NCI-H82 treated with DMSO at 0.1 percent for 48 hours (cell line): ENCODE measurements at regions not wholly inside any gene's neighbourhood (a gene's known extent, or its start where the extent isn't known, plus 50 kb on each side); places are given as distances from the start of the nearest gene placed in this dataset.
"Not testable (repeated sequence)": the region's sequence is repeated elsewhere in the genome, so short reads cannot be mapped to it uniquely, and the experiment has no call there.

Experiments
- DNase-seq: peaks from one replicate; lab custom pipeline; 2025; ENCODE audit not compliant: unreplicated experiment; lab: John Stamatoyannopoulos, UW

DNA sequence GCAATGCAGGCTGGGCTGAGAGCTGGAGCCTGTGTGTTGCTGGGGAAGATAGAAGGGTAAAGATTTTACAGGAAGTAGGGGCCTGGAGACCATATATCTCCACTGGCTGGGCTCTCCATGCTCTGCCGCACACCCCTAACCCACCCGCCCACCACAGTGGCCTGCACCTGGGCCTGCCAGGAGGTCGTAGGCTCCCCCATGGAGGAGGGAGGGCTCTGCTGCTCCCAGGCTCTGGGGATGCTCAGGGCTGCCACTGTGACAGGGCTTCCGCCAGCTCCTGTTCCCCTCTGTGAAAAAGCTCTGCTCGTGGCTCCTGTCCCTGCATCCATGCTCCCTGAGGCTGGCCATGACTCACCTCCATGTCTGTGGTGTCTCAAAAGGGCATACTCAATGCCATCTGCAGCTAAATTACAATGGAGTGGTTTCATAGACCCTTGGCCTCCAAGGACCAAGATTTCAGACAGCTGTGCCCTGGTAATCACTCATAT is 106.0 kb downstream of the CXCL12 start:
- DNase-seq, result no peak

DNA sequence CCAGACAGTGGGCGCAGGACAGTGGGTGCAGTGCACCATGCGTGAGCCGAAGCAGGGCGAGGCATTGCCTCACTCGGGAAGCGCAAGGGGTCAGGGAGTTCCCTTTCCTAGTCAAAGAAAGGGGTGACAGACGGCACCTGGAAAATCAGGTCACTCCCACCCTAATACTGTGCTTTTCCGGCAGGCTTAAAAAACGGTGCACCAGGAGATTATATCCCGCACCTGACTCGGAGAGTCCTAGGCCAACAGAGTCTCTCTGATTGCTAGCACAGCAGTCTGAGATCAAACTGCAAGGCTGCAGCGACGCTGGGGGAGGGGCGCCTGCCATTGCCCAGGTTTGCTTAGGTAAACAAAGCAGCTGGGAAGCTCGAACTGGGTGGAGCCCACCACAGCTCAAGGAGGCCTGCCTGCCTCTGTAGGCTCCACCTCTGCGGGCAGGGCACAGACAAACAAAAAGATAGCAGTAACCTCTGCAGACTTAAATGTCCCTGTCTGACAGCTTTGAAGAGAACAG is 116.4 kb downstream of the CXCL12 start:
- not testable (repeated sequence) for DNase-seq

DNA sequence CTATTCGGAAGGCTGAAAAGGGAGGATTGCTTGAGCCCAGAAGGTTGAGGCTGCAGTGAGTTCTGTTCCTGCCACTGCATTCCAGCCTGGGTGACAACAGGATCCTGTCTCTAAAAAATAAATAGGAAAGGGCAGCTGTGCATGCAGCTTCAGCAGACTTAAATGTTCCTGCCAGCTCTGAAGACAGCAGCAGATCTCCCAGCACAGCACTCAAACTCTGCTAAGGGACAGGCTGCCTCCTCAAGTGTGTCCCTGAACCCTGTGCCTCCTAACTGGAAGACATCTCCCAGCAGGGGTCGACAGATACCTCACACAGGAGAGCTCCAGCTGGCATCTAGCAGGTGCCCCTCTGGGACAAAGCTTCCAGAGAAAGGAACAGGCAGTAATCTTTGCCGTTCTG is 117.9 kb downstream of the CXCL12 start:
- DNase-seq, result no peak

DNA sequence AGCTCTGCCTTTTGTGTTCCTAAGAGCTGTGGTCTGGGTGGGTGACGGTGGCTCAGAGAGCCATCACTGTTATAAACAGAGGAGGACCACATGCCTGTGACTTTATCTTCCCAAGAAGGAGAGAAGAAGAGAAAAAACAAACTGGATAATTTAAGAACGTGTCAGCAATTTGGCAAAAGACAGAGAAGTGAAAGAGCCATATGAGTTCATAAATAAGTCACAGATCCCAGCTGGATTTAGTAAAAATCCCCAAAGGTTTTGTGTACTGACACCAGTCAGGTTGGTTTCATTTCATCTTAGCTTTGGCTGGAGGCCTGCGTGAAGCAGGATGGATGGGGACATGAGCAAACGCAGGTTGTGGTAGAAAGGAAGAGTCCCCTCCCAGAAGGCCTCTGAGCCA is 120.7 kb downstream of the CXCL12 start:
- DNase-seq, result no peak

DNA sequence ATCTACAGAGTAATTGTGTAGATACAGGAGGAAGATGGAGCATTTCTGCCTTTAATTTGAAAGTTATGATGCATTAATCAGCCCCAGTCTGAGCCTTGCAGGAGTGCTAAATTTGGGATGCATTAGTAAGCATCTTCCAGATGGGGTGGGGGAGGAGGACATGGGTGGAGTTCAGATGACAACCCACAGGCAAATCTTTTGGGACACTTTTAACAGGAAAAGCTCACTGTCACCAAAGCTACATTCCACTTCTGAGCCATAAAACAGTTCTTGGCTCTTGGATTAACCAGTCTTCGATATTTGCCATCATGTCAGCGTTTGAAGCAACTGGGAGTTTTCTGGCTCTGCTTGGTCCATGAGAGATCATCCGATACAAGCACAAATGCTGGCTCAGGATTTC is 121.1 kb downstream of the CXCL12 start:
- DNase-seq, result no peak

DNA sequence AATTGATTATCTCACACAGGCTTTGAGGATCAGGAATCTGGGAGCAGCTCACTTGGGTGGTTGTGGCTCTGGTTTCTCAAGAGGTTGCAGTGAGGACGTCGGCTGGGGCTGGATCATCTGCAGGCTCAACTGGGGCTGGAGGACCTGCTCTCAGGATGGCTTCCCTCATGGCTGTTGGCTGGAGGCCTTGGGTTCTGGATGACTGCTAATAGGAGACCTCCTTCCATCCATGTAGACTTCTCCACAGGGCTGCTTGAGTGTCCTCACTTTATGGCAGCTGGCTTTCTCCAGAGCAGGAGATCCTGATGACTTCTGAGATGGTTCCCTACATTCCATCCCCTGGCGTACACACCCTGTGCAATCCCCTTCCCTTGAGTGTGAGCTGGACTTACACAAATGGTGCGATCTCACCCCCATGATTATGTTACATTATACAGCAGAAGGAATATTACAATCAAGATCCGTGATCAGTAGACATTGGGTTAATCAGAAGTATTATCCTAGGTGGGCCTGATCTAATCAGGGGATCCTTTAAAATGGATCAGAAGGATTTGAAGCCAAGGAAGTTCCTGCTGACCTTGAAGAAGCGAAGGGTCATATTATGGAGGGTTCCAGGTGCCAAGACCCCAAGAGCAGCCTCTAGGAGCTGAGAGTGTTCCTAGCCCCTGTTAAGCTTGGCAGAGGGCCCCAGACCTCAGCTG is 122.2 kb downstream of the CXCL12 start:
- no peak for DNase-seq

DNA sequence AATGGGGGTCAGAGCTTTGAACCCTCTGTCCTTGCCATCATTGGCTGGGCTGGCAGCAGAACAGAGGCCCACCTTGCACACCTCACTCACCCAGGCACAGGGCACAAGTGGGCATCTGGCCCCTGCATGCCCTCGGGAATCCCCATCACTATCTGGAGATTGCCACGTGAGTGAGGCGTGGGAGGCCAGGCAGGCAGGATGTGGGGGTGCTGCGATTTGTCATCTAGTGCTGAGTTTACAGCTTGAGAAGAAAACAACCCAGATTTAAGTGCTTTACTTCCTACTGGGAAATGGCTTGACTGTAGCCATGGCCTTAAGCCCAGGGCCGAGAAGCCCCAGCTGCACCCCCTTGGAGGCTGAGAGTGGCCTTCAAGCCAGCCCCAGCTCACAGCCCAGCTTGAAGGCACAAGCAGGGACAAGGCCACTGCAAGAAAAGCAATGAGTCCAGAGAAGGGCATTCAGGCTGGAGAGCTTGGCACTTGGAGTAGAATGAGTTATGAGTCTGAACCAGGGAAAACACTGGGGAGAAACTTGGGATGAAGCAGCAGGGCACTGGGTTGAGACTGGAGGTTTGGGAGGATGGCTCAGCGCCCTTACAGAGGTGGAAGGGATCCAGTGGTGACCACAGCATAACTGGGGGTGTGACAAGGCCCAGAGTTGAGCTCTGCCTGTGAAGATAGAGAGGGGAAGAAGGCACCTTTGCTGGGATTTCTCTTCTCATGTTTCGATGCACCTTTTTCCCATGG is 123.0 kb downstream of the CXCL12 start:
- DNase-seq, result no peak

DNA sequence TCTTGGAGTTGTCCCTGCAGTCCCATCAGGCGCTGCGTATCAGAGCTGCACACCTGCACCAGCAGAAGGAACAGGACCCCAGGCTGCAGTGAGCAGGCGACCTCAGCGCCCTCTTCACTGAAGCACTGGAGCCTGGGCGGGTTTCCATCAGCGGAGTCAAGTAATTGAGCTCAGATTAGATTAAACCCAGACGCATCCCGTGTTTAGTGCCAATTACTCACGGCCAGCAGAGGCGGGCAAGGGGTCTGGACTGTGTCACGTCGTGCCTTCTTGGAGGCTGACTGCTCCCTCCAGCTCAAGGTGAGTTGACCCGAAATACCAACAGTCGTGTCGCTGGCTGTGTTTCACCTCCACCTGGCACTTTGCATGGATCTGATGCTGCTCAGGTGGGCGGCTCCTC is 123.6 kb downstream of the CXCL12 start:
- DNase-seq, result no peak

DNA sequence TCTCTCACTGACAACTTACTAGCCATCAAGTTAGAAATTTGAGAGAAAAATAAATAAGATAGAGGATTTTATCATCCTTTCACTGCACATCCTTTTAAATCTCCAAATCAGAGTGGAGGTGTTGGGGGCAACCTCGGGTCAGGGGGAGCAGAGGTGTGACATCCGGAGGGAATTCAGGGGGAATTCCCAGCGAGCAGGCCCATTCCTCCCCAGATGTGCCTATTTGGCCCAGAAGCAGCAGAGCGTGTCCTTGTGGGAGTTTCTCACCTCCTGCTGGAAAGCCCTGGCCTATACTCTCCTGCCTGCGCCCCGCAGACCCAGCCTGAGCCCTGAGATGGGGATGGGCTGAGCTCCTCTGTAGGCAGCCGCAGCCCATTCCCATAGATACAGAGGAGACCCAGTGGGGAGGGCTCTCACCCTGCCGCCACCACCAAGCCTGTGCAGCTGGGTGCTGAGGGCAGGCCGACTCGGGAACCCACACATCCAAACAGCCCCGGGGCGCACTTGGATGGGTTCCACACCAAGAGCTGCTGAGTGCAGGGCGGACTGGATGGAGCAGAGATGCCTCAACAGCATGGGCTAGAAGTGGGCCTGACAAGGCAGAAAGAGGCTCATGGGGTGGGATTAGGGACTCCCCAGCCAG is 124.5 kb downstream of the CXCL12 start:
- DNase-seq, result no peak

DNA sequence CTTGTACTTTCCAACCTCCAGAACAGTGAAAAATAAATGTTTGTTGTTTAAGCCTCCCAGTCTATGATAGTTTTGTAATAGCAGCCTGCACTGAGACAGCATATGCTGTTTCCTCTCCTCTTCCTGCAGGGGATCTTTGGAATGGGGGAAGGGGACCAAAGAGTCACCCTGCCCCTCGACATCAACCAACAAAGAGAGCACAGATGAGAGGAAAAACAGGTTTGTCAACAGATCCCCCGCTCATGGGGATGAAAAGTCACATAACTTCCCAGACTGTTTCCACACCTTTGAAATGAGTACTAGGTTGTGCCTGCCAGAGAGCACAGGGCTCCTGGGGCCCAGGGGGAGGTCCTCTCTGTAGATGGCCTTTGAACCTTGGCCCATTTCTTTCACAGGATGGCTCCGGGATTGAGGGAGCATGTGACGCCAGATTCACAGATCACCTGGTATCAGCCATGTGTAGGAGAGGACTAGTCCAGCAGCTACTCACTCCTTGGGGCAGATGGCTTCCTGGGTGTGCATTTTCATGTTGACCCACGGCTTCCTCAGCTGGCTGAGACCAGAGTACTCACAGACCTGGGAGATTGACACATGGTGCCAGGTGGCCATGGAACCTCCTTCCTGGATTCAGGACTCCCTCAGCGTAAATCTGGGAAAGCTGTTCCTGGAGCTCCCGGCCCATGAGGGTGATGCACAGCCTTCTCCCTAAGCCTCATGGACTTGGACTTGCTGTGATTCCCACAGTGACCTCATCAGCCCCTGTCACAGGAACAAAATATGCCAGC is 125.6 kb downstream of the CXCL12 start:
- DNase-seq, result no peak

DNA sequence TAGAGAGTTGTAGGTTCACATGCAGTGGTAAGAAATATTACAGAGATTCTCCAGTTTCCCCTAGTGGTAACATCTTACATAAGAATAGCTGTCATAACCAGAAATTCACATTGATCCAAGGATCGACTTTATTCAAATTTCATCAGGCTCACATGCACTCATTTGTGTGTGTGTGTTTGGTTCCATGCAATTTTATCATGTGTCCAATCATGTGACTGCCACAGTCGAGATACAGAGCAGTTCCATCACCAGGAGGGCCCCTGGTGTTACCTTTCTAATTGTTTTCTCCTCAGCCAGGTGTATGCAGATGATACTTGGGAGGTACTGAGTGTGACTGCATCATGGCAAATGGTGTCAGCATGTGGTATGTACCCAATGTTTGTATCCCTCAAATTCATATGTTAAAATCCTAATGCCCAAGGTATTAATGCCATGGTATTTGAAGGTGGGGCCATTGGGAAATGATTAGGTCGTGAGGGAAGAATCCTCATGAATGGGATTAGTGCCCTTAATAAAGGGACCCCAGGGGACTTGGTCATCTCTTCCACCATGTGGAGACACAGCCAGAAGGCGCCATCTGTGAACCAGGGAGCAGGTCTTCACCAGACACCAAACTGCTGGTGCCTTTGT is 126.3 kb downstream of the CXCL12 start:
- no peak for DNase-seq

DNA sequence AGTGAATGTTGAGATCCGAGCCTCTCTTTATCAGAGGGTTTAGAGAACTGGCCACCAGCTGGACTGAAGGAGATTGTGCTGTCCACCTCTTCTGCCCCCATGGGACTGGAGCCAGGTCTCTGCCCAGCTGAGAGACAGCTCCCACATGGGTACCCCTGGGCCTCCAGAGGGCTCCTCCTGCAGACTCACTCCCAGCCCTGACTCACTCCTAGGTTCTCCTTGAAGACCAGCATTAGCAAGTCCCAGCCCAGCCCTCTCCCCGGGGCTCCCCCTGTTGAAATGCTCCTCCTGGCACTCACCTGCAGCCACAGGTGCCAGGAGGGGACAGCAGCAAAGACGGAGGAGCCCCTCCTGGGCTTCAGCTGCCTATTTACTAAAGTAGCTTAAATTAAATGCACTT is 126.9 kb downstream of the CXCL12 start:
- DNase-seq, result no peak

DNA sequence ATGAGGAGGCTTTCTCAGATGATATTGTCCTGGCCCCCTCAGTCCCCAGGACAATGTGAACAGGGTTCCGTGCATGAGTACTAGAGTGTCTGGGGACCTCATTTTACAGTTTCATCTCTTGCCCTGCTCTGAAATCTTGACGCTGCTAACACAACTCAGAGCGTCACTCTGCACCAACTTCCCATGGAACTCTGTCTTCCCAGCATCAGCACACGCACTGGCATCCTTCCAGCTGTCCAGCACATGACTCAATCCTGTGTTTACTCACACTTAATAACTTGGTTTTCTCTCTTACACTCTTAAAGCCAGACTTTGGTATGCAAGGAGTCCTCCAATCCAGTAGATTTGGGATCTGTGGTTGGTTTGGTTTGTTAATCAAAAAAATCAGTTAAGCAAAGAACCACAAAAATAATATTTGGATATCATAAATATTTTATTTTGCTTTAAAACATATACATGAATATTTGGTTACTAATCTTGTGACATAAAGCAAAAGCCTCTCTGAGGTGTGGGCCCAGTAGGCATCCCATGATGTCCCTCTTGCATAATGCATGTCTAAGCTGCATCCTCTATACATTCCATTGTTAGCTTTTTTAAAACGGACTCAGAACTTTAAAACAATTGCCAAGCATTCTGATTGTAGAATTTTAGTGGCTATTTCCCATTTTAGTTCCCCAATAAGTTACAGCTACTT is 131.0 kb downstream of the CXCL12 start:
- DNase-seq, result no peak

DNA sequence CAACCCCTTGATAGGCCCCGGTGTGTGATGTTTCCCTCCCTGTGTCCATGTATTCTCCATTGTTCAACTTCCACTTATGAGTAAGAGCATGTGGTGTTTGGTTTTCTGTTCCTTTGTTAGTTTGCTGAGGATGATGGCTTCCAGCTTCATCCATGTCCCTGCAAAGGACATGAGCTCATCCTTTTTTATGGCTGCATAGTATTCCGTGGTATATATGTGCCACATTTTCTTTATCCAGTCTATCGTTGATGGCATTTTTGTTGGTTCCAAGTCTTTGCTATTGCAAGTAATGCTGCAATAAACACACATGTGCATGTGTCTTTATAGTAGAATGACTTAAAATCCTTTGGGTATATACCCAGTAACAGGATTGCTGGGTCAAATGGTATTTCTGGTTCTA is 132.3 kb downstream of the CXCL12 start:
- not testable (repeated sequence) for DNase-seq

DNA sequence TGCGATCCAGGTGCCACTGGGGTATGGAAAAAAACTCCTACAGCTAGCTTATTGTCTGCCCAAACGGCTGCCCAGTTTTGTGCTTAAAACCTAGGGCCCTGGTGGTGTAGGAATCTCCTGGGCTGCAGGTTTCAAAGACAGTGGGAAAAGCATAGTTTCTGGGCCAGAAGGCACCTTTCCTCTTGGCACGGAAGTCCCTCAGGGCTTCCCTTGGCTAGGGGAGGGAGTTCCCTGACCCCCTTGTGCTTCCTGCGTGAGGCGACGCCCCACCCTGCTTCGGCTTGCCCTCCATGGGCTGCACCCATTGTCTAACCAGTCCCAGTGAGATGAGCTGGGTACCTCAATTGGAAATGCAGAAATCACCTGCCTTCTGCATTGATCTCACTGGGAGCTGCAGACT is 135.0 kb downstream of the CXCL12 start:
- DNase-seq, result not testable (repeated sequence)

DNA sequence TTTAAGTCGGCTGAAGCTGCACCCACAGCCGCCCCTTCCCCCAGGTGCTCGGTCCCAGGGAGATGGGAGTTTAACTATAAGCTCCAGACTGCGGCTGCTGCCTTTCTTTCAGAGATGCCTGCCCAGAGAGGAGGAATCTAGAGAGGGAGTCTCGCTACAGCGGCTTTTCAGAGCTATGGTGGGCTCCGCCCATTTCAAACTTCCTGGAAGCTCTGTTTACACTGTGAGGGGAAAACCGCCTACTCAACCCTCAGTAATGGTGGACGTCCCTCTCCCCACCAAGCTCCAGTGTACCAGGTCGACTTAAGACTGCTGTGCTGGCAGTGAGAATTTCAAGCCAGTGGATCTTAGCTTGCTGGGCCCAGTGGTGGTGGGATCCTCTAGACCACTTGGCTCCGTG is 135.4 kb downstream of the CXCL12 start:
- DNase-seq, result no peak

DNA sequence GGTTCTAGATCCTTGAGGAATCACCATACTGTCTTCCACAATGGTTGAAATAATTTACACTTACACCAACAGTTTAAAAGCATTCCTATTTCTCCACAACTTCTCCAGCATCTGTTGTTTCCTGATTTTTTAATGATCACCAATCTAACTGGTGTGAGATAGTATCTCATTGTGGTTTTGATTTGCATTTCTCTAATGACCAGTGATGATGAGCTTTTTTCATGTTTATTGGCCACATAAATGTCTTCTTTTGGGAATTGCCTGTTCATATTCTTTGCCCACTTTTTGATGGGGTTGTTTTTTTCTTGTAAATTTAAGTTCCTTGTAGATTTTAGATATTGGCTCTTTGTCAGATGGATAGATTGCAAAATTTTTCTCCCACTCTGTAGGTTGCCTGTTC is 138.2 kb downstream of the CXCL12 start:
- not testable (repeated sequence) for DNase-seq

DNA sequence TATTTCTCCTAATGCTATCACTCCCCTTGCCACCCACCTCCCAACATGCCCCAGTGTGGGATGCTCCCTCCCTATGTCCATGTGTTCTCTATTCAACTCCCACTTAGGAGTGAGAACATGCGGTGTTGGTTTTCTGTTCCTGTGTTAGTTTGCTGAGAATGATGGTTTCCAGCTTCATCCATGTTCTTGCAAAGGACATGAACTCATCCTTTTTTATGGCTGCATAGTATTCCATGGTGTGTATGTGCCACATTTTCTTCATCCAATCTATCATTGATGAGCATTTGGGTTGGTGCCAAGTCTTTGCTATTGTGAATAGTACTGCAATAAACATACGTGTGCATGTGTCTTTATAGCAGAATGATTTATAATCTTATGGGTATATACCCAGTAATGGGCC is 138.6 kb downstream of the CXCL12 start:
- DNase-seq, result not testable (repeated sequence)

DNA sequence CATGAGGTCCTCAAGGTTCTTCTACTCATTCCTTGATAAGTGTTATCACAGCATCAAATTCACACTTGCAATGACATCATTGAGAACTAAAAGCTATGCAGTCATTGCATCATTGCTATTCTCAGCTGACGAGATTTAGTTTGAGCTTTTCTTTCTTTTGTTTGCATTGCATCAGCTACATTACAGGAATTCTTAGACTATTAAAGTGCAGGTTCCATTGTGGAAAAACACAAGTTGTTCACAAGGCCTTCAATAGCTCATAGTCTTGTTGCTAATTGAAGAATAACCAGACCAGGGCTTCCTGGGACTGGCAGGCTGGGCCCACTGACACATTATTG is 139.3 kb downstream of the CXCL12 start:
- no peak for DNase-seq
